Erythroblast (primary cell): ENCODE measurements at regions not wholly inside any gene's neighbourhood (a gene's known extent, or its start where the extent isn't known, plus 50 kb on each side); places are given as distances from the start of the nearest gene placed in this dataset.

Experiments used
- DNase-seq, 2 experiments: peaks; one replicate each; lab custom pipeline; 2025; lab: John Stamatoyannopoulos, UW
- GATA1 ChIP-seq: IDR thresholded peaks from 2 replicates; pipeline ENCODE4 v1.6.1; 2011; ENCODE audit warnings: low read depth, mild to moderate bottlenecking, control low read depth, low read length, moderate library complexity
- POLR2A ChIP-seq: IDR thresholded peaks from 2 replicates; pipeline ENCODE4 v1.6.1; 2011; ENCODE audit warnings: mild to moderate bottlenecking, low read length

GRCh38 chr1:30819244-30819571 lies 61.6 kb upstream of the LAPTM5 start:
- no peak for DNase-seq
- TF ChIP-seq GATA1 (no peak), POLR2A (no peak)

GRCh38 chr1:30818568-30819243 lies 61.1 kb upstream of the LAPTM5 start:
- TF ChIP-seq GATA1: no peak
- no peak for TF ChIP-seq POLR2A

GRCh38 chr1:30817548-30817947 lies 60.0 kb upstream of the LAPTM5 start:
- TF ChIP-seq GATA1 (no peak), POLR2A (no peak)
- DNase-seq: no peak

More at GRCh38 chr1:30818568-30819243, 61.1 kb upstream of the LAPTM5 start:
- DNase-seq: no peak

DNA sequence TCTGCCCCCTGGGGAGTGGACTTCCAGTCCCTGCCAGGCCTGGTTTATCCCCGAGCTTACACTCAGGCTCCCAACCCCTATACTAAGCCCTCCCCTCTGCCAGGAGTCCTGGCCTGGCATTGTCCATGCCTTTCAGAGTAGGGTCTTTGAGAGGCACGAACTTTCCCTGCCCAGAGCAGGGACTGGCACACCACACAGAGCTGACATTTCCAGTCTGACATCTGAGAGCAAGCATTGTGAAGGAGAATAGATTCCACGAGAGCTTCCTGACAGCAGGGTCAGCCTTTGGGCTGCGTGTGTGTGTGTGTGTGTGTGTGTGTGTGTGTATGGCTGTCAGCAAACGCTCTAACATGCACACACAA lies 59.5 kb upstream of the LAPTM5 start:
- no peak for DNase-seq
- TF ChIP-seq GATA1: no peak
- TF ChIP-seq POLR2A: no peak

- DNase-seq: no peak
- no peak for TF ChIP-seq GATA1
- no peak for TF ChIP-seq POLR2A
Observed at GRCh38 chr1:30816211-30817076, 58.9 kb upstream of the LAPTM5 start.

- TF ChIP-seq GATA1: no peak
- TF ChIP-seq POLR2A: no peak
- no peak for DNase-seq
Observed at GRCh38 chr1:30815556-30815955, 58.0 kb upstream of the LAPTM5 start.

DNA sequence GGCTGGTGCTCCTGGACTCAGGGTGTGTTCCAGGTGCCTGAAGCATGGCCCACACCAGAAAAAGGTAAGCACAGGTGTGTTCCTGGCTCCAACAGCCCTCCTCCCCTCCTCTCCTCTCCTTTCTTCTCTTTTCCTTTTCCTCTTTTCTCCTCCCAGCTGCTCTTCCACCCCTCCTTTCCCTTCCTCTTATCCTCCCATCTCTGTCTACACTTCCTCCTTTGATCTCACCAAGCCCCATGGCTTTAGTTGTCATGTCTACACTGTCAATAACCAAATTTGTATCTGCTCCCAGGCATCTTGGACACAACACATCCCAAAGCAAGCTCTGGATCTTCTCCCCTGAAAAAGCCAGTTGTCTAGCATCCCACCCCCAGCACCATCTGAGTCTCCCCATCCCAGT lies 56.7 kb upstream of the LAPTM5 start:
- no peak for DNase-seq

DNA sequence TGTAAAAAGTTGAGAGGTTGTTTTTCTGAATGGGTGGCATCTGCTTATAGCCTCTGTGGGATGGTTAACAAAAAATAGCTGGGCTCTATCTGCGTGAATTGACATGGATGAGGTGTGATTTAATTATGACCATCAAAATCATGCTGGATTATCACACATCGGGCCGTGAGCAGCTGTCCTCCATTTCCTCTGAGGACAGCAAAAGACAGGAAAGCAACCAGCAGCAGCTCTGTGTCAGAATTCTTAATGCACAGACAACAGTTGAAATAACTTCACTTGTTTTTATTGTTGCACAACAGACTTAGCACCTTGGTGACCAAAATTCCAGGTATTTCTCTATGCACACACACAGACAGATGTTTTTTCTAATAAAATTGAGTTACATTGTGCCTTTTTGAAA lies 54.5 kb upstream of the LAPTM5 start:
- DNase-seq: no peak
- TF ChIP-seq POLR2A (no peak), GATA1 (no peak)

More for the DNA sequence above, 56.7 kb upstream of the LAPTM5 start:
- TF ChIP-seq POLR2A: no peak
- TF ChIP-seq GATA1: no peak

DNA sequence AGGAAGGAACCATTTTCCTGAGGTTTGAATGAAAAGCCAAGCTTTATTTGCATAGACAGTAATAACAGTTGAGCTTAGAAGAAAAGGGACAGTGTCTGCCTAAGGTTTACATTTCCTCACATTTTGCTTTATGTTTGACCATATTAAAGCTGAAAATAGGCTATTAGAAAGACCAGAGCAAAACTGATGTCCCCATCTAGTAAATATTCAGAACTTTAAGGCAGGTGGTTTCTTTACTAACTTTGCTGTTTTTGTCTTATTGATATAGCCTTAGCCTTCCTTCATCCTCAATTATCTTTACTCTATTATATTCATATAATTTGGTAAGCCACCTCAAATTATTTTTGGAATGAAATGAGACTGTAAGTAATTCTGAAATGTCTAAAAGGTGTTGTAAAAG lies 53.6 kb upstream of the LAPTM5 start:
- DNase-seq: no peak
- TF ChIP-seq POLR2A (no peak), GATA1 (no peak)

GRCh38 chr1:30810416-30811080 lies 53.0 kb upstream of the LAPTM5 start:
- TF ChIP-seq POLR2A (no peak), GATA1 (no peak)
- no peak for DNase-seq

- DNase-seq: peak in 1 of 2 experiments; percentile 15
- TF ChIP-seq POLR2A (no peak), GATA1 (no peak)
Observed at GRCh38 chr1:30809514-30810263, 52.1 kb upstream of the LAPTM5 start.

DNA sequence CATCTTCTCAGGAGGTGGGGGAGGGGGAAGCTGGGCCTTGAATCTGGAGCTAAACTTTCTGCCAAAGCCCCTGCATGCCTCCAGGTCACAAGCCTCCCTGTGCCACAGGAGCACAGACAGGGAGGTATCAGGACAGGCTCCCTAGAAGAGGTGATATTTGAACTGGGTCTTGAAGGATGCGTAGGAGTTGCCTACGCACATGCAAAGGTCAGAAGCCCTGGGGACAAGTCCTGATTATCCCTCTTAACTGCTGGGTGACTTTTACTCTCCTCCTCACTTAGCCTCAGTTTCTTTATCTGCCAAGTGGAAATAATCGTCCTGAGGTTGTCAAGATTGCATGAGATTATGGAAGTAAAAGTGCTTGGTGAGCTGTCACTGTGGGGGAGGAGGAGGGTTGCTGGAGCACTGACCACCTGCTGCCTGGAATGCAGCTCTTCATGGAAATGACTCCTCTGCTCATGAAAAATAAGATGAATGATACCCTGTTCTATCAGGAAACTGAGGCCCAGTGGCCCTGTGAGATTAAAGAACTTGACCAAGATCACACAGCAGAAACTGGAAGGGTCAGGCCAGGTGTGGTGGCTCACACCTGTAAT lies 50.6 kb upstream of the LAPTM5 start:
- no peak for TF ChIP-seq POLR2A
- no peak for TF ChIP-seq GATA1
- DNase-seq: no peak
